ENCODE measurements at regions not wholly inside any gene's neighbourhood (a gene's known extent, or its start where the extent isn't known, plus 50 kb on each side); places are given as distances from the start of the nearest gene placed in this dataset.
A peak's percentile ranks its signal among the peaks of the same experiment; 100 is the strongest.

GRCh38 chr17:77781536-77781935 lies 177.0 kb upstream of the TNRC6C start:
- intact Hi-C loops (cut with DNase I) = loop anchor here in 4 of 10 donors (5.0 to 10.0 kb wide), 3 partner anchors 103 to 1554 kb away; no protein-coding TSS in a partner anchor
- H3K27ac ChIP-seq = no peak overlapping the region
- no peaks in the 10 kb centered on the region for H3K27me3 ChIP-seq
- H3K9me3 ChIP-seq = no peaks in the 10 kb centered on the region
- TF ChIP-seq, protein P1, sequence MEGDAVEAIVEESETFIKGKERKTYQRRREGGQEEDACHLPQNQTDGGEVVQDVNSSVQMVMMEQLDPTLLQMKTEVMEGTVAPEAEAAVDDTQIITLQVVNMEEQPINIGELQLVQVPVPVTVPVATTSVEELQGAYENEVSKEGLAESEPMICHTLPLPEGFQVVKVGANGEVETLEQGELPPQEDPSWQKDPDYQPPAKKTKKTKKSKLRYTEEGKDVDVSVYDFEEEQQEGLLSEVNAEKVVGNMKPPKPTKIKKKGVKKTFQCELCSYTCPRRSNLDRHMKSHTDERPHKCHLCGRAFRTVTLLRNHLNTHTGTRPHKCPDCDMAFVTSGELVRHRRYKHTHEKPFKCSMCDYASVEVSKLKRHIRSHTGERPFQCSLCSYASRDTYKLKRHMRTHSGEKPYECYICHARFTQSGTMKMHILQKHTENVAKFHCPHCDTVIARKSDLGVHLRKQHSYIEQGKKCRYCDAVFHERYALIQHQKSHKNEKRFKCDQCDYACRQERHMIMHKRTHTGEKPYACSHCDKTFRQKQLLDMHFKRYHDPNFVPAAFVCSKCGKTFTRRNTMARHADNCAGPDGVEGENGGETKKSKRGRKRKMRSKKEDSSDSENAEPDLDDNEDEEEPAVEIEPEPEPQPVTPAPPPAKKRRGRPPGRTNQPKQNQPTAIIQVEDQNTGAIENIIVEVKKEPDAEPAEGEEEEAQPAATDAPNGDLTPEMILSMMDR (IDR thresholded peaks at IDR 0.05) = no peak
- WGBS, 2 donors = 72 to 81% methylated on average over 7 of the region's 7 CpGs
- H3K4me1 ChIP-seq = peaks cover 10 to 30% (median 23%) of the 10 kb centered on the region in 9 donors
- H3K36me3 ChIP-seq = no peaks in the 10 kb centered on the region
- ATAC-seq (no peak), DNase-seq (no peak)
- H3K4me3 ChIP-seq = no peak overlapping the region

- TF ChIP-seq, protein P1 (IDR thresholded peaks at IDR 0.05) = no peak
- 81 to 87% methylated on average over 10 of the region's 10 CpGs for WGBS, 2 donors
- H3K27ac ChIP-seq = no peak overlapping the region
- intact Hi-C loops (cut with DNase I) = loop anchor here in 4 of 10 donors (5.0 to 10.0 kb wide), 3 partner anchors 103 to 1555 kb away; no protein-coding TSS in a partner anchor
- no peaks in the 10 kb centered on the region for H3K36me3 ChIP-seq
- no peaks in the 10 kb centered on the region for H3K27me3 ChIP-seq
- peaks cover 10 to 30% (median 23%) of the 10 kb centered on the region in 9 donors for H3K4me1 ChIP-seq
- no peak for DNase-seq
- H3K4me3 ChIP-seq = no peak overlapping the region
- ATAC-seq = no peak
- H3K9me3 ChIP-seq = no peaks in the 10 kb centered on the region
These were observed 176.3 kb upstream of the TNRC6C start for GRCh38 chr17:77782201-77782600.

- H3K36me3 ChIP-seq = no peaks in the 10 kb centered on the region
- no peak overlapping the region for H3K4me3 ChIP-seq
- H3K9me3 ChIP-seq = no peaks in the 10 kb centered on the region
- ATAC-seq (no peak), DNase-seq (no peak)
- H3K27ac ChIP-seq = no peak overlapping the region
- TF ChIP-seq, protein P1 (IDR thresholded peaks at IDR 0.05) = no peak
- peaks cover 10 to 30% (median 23%) of the 10 kb centered on the region in 9 donors for H3K4me1 ChIP-seq
- intact Hi-C loops (cut with DNase I) = loop anchor here in 4 of 10 donors (5.0 to 10.0 kb wide), 3 partner anchors 102 to 1555 kb away; no protein-coding TSS in a partner anchor
- no peaks in the 10 kb centered on the region for H3K27me3 ChIP-seq
- WGBS, 2 donors = 88 to 90% methylated on average over 14 of the region's 14 CpGs
These were observed 175.9 kb upstream of the TNRC6C start for GRCh38 chr17:77782611-77783010.

DNA sequence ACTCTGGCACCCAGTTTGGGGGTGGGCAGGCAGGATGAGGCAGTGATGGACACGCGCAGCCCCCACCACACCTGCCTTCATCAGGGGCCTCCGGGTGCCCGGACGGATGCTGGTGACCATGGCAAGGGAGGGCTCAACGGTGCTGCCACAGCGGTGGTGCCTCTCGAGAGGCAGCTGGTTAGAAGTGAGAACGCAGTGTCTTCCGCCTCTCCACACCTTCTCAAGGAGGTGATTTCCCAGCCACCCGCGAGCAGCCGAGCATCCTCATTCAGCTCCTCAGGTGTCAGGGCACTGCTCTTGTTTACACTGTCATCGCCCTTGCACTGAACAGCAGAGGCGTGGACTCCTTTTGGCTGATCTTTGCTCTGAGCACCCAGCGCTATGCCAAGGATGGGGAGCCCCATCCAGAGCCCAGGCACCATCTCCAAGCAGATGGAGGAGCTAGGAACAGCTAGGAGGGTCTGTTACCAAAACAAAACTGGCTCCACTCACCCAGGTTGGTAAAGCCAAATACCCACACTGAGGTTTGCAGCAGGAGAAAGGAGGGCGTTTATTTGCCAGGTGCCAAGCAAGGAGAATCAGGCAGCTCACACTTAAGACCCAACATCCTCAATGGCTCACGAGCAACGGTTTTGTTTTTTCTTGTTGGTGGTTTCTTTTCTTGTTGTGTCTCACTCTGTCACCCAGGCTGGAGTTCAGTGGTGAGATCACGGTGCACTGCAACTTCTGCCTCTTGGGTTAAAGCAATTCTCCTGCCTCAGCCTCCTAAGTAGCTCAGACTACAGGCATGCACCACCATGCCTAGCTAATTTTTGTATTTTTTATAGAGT lies 174.3 kb upstream of the TNRC6C start:
- WGBS, 2 donors = 89 to 90% methylated on average over 20 of the region's 20 CpGs
- Histone ChIP-seq H3K27me3 (peaks cover 0 to 3% (median 0%) of the 10 kb centered on the region in 7 donors), H3K36me3 (no peaks in the 10 kb centered on the region), H3K4me1 (peaks cover 9 to 16% (median 15%) of the 10 kb centered on the region in 9 donors), H3K9me3 (no peaks in the 10 kb centered on the region), H3K4me3 (no peak overlapping the region), H3K27ac (peak overlapping the region in 1 of 10 donors; percentile 64)
- TF ChIP-seq, protein P1 (IDR thresholded peaks at IDR 0.05) = no peak
- DNase-seq (no peak), ATAC-seq (no peak)
- intact Hi-C loops (cut with DNase I) = loop anchor here in 4 of 10 donors (5.0 to 10.0 kb wide), 3 partner anchors 101 to 1557 kb away; no protein-coding TSS in a partner anchor
